SKM-1 treated with dmso at 0.1 percent for 144 hours (cell line): ENCODE measurements at regions not wholly inside any gene's neighbourhood (a gene's known extent, or its start where the extent isn't known, plus 50 kb on each side); places are given as distances from the start of the nearest gene placed in this dataset.

Experiments used
- DNase-seq: peaks from one replicate; lab custom pipeline; 2025; ENCODE audit not compliant: unreplicated experiment; lab: John Stamatoyannopoulos, UW

- no peak for DNase-seq
These were observed 618.2 kb downstream of the TBC1D22A start for GRCh38 chr22:47380692-47381091.

- no peak for DNase-seq
These were observed 616.6 kb downstream of the TBC1D22A start for GRCh38 chr22:47379037-47379436.

- DNase-seq, result no peak
These were observed 615.6 kb downstream of the TBC1D22A start for GRCh38 chr22:47377926-47378560.

GRCh38 chr22:47376901-47377505, 614.6 kb downstream of the TBC1D22A start:
- DNase-seq, result no peak

GRCh38 chr22:47376322-47376700, 613.9 kb downstream of the TBC1D22A start:
- DNase-seq, result no peak

- DNase-seq, result no peak
These were observed 613.3 kb downstream of the TBC1D22A start for GRCh38 chr22:47375621-47376321.

GRCh38 chr22:47374901-47375575, 612.6 kb downstream of the TBC1D22A start:
- DNase-seq, result no peak

GRCh38 chr22:47374273-47374771, 611.9 kb downstream of the TBC1D22A start:
- no peak for DNase-seq

- no peak for DNase-seq
These were observed 611.3 kb downstream of the TBC1D22A start for GRCh38 chr22:47373648-47374272.

GRCh38 chr22:47372596-47373385, 610.3 kb downstream of the TBC1D22A start:
- no peak for DNase-seq

- DNase-seq, result no peak
These were observed 609.7 kb downstream of the TBC1D22A start for GRCh38 chr22:47372111-47372581.

GRCh38 chr22:47371263-47372090, 609.0 kb downstream of the TBC1D22A start:
- no peak for DNase-seq

GRCh38 chr22:47370448-47371262, 608.2 kb downstream of the TBC1D22A start:
- DNase-seq, result no peak

GRCh38 chr22:47369431-47370015, 607.1 kb downstream of the TBC1D22A start:
- no peak for DNase-seq

GRCh38 chr22:47369020-47369419, 606.6 kb downstream of the TBC1D22A start:
- DNase-seq, result no peak

GRCh38 chr22:47367993-47368945, 605.8 kb downstream of the TBC1D22A start:
- DNase-seq, result no peak

- no peak for DNase-seq
These were observed 604.7 kb downstream of the TBC1D22A start for GRCh38 chr22:47367107-47367690.
